ENCODE measurements at regions not wholly inside any gene's neighbourhood (a gene's known extent, or its start where the extent isn't known, plus 50 kb on each side); places are given as distances from the start of the nearest gene placed in this dataset.

DNA sequence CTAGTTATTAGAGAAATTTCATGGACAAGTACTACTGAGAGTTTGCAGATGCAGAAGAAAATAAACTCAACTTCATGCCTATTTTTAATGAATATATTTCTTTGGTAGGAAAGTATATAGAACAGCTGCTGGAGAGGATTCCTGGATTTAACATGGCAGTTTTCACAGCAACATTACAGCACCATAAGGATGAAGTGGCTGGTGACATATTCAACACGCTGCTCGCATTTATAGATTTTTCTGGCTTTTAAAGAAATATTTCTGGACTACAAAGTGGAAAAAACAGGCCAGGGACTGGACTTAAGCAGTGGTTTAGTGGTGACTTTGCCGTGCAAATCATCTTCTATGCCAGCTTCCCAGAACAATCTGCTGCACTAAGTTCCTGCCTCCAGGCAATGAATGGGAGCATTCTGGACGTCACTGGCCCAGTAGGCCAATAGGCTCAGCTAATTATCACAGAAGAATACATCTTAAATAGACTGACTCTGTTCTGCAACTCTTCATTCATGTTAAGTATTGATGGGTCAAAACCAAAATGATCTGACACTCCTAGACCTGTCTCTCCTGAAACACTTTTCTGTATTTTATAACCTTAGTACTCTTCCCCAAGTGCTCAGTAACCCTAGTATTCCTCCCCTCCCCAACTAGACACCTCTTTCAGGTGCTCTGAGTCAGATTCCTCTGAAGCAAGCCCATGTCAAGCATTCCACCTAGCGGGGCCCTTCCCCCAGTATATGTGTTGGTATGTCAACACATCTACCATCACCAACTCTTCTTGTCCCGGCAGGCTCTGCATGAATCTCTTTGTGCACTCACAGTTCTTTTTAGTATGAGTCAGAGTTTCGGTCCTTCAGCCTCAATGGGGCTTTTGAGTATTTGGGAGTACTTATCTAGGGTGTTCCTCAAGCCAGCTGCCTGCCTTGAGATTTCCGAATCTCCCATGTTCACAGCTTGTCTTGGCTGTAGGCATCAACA lies 625.5 kb downstream of the CHSY3 start:
- H3K79me2 ChIP-seq (ENCODE audit: insufficient read depth, low read length), result no peaks in the 10 kb centered on the region
- no peak overlapping the region for H3K23ac ChIP-seq (ENCODE audit: insufficient read length, low read depth, low read length)
- H3K27me3 Mint-ChIP-seq (ENCODE audit: low read depth), result no peaks in the 10 kb centered on the region
- no peak overlapping the region for H2BK120ac ChIP-seq (ENCODE audit: low read depth, low read length, poor library complexity, severe bottlenecking)
- no peaks in the 10 kb centered on the region for H3K23me2 ChIP-seq (ENCODE audit: insufficient read length, low read depth, low read length, poor library complexity, severe bottlenecking)
- H3K56ac ChIP-seq (ENCODE audit: insufficient read length, low read depth, low read length), result no peak overlapping the region
- H2BK5ac ChIP-seq (ENCODE audit: insufficient read length, low read length), result no peak overlapping the region
- H3K9ac ChIP-seq (ENCODE audit: extremely low read depth, insufficient read length, low read length), result no peak overlapping the region
- no peaks in the 10 kb centered on the region for H4K20me1 ChIP-seq (ENCODE audit: control insufficient read depth, insufficient read depth, insufficient read length)
- TF ChIP-seq, protein P1, sequence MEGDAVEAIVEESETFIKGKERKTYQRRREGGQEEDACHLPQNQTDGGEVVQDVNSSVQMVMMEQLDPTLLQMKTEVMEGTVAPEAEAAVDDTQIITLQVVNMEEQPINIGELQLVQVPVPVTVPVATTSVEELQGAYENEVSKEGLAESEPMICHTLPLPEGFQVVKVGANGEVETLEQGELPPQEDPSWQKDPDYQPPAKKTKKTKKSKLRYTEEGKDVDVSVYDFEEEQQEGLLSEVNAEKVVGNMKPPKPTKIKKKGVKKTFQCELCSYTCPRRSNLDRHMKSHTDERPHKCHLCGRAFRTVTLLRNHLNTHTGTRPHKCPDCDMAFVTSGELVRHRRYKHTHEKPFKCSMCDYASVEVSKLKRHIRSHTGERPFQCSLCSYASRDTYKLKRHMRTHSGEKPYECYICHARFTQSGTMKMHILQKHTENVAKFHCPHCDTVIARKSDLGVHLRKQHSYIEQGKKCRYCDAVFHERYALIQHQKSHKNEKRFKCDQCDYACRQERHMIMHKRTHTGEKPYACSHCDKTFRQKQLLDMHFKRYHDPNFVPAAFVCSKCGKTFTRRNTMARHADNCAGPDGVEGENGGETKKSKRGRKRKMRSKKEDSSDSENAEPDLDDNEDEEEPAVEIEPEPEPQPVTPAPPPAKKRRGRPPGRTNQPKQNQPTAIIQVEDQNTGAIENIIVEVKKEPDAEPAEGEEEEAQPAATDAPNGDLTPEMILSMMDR (conservative IDR thresholded peaks at IDR 0.05), result no peak
- H2BK12ac ChIP-seq (ENCODE audit: insufficient read length, low read depth, low read length), result no peak overlapping the region
- H3K4me1 ChIP-seq (ENCODE audit: insufficient read depth, low read length), result no peaks in the 10 kb centered on the region
- H3K9me3 Mint-ChIP-seq, result peaks cover 0 to 2% of the 10 kb centered on the region in 2 experiments; a peak in 1 of 5 replicates
- no peak overlapping the region for H4K91ac ChIP-seq (ENCODE audit: insufficient read length, low read depth, low read length)
- no peak overlapping the region for H2AFZ ChIP-seq (ENCODE audit: low read length)
- no peak overlapping the region for H3K4ac ChIP-seq (ENCODE audit: low read depth, low read length)
- H3K4me1 Mint-ChIP-seq, result no peaks in the 10 kb centered on the region
- H3K27me3 ChIP-seq (ENCODE audit: insufficient read depth, low read length), result no peaks in the 10 kb centered on the region
- H3K4me3 Mint-ChIP-seq, result no peak overlapping the region
- no peak overlapping the region for H3T11ph ChIP-seq (ENCODE audit: low read length)
- no peak overlapping the region for H3K4me2 ChIP-seq (ENCODE audit: insufficient read depth, insufficient read length, low read length)
- DNase-seq, result no peak
- H3K27ac ChIP-seq (ENCODE audit: insufficient read length, low read depth, low read length), result no peak overlapping the region
- no peak overlapping the region for H3K18ac ChIP-seq (ENCODE audit: insufficient read length, low read depth, low read length)
- H3K79me1 ChIP-seq (ENCODE audit: insufficient read depth, low read depth, low read length, poor library complexity, severe bottlenecking), result no peaks in the 10 kb centered on the region
- no CpG with 5 or more reads among the region's 8 CpGs for WGBS (ENCODE audit: extremely low coverage, insufficient read length, low lambda C conversion rate)
- H3K36me3 Mint-ChIP-seq (ENCODE audit: insufficient read depth in 1 of 3, low read depth in 3 of 3), result no peaks in the 10 kb centered on the region
- H3K27ac Mint-ChIP-seq, result no peak overlapping the region
- H2BK15ac ChIP-seq (ENCODE audit: low read depth, low read length), result no peak overlapping the region
- H2BK20ac ChIP-seq (ENCODE audit: low read depth, low read length, poor library complexity, severe bottlenecking), result no peak overlapping the region
- no peak overlapping the region for H3K14ac ChIP-seq (ENCODE audit: insufficient read depth, low read length)
- no peaks in the 10 kb centered on the region for H3K9me3 ChIP-seq (ENCODE audit: control insufficient read depth, low read depth, low read length)
- no peak overlapping the region for H4K8ac ChIP-seq (replicated peaks; ENCODE audit: insufficient read length, low read depth, low read length)
- no peak overlapping the region for H2AK5ac ChIP-seq (ENCODE audit: insufficient read length, low read length)
- no peak overlapping the region for H4K5ac ChIP-seq (ENCODE audit: insufficient read length, low read depth, low read length)
